RWPE2 (cell line): ENCODE measurements at regions not wholly inside any gene's neighbourhood (a gene's known extent, or its start where the extent isn't known, plus 50 kb on each side); places are given as distances from the start of the nearest gene placed in this dataset.

Experiments used
- ATAC-seq: fragments of 200-7000 bp; cut with Tn5 transposase; 3 replicates; pipeline ENCODE4 v1.9.1; 2021; ENCODE audit warnings: low read depth
- DNase-seq: peaks from one replicate; pipeline ENCODE4 v3.0.0-alpha.2; 2020; ENCODE audit warnings: low spot score
- H3K27ac ChIP-seq: fragments of 450-650 bp; 2 replicates; pipeline ENCODE4 v1.5.1; 2017; ENCODE audit warnings: mild to moderate bottlenecking; ENCODE audit not compliant: poor library complexity, severe bottlenecking
- H3K27me3 ChIP-seq: fragments of 250-450 bp; sonication (Bioruptor Pico); 2 replicates; pipeline ENCODE4 v1.5.1; 2021; ENCODE audit warnings: mild to moderate bottlenecking, moderate library complexity; ENCODE audit not compliant: insufficient read depth, poor library complexity, severe bottlenecking
- H3K36me3 ChIP-seq: fragments of 250-450 bp; sonication (Bioruptor Pico); 2 replicates; pipeline ENCODE4 v1.5.1; 2020; ENCODE audit warnings: low read depth, mild to moderate bottlenecking, moderate library complexity
- H3K4me1 ChIP-seq: fragments of 250-450 bp; sonication (Bioruptor Pico); 2 replicates; pipeline ENCODE4 v1.5.1; 2021; ENCODE audit warnings: mild to moderate bottlenecking, moderate library complexity; ENCODE audit not compliant: insufficient read depth, poor library complexity, severe bottlenecking
- H3K4me3 ChIP-seq: fragments of 250-450 bp; sonication (Bioruptor Pico); 2 replicates; pipeline ENCODE4 v1.5.1; 2021; ENCODE audit warnings: mild to moderate bottlenecking, moderate library complexity; ENCODE audit not compliant: severe bottlenecking
- H3K9me3 ChIP-seq: fragments of 250-450 bp; sonication (Bioruptor Pico); 2 replicates; pipeline ENCODE4 v1.5.1; 2021; ENCODE audit warnings: mild to moderate bottlenecking, moderate library complexity; ENCODE audit not compliant: severe bottlenecking
- TF ChIP-seq, protein P1 (sequence below): fragments of 450-650 bp; IDR thresholded peaks from one replicate; pipeline ENCODE4 v1.5.1; 2017; ENCODE audit warnings: mild to moderate bottlenecking, moderate library complexity; ENCODE audit not compliant: poor library complexity, severe bottlenecking

DNA sequence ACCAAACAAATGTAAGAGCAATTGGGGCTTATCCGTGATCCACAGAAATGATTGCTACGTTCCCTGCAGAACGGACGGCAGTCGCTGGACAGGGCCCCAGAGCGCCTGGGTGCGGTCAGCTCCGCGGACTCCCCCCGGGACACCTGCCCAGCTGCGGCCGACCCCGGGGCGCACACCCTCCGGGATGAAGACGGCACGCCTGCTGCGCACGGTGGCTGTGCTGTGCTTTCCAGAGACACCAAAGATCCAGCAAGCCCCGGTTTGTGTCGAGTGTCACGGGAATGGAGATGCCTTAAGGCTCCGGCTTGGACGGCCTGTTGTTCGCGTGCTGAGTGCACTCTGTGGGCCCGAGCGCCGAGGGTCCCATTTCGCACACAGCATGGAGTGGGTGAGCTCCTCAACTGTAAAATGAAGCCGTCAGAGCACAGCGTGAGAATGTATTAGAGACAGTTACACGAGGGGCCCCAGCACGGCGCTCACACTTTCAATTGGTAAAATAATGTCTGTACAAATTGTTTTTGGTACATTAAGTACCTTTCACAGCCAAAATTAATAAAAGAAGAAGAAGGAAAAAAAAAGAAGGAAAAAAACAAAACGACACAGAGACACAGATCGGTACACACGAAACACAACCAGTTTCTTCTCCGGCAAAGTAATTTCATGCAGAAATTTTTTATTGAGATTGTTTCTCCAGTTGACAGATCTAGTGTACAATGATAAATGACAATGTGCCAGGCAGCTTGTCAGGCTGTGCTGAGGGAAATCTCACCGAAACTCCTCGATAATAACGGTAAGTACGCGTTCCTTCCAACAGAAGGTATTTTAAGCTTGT, 615.8 kb upstream of the SALL3 start:
- Histone ChIP-seq H3K27ac (no peak overlapping the region), H3K27me3 (no peaks in the 10 kb centered on the region), H3K4me3 (no peak overlapping the region), H3K9me3 (no peaks in the 10 kb centered on the region), H3K36me3 (no peaks in the 10 kb centered on the region), H3K4me1 (no peaks in the 10 kb centered on the region)
- DNase-seq, result no peak
- ATAC-seq, result no peak
- TF ChIP-seq, protein P1, sequence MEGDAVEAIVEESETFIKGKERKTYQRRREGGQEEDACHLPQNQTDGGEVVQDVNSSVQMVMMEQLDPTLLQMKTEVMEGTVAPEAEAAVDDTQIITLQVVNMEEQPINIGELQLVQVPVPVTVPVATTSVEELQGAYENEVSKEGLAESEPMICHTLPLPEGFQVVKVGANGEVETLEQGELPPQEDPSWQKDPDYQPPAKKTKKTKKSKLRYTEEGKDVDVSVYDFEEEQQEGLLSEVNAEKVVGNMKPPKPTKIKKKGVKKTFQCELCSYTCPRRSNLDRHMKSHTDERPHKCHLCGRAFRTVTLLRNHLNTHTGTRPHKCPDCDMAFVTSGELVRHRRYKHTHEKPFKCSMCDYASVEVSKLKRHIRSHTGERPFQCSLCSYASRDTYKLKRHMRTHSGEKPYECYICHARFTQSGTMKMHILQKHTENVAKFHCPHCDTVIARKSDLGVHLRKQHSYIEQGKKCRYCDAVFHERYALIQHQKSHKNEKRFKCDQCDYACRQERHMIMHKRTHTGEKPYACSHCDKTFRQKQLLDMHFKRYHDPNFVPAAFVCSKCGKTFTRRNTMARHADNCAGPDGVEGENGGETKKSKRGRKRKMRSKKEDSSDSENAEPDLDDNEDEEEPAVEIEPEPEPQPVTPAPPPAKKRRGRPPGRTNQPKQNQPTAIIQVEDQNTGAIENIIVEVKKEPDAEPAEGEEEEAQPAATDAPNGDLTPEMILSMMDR, result no peak

DNA sequence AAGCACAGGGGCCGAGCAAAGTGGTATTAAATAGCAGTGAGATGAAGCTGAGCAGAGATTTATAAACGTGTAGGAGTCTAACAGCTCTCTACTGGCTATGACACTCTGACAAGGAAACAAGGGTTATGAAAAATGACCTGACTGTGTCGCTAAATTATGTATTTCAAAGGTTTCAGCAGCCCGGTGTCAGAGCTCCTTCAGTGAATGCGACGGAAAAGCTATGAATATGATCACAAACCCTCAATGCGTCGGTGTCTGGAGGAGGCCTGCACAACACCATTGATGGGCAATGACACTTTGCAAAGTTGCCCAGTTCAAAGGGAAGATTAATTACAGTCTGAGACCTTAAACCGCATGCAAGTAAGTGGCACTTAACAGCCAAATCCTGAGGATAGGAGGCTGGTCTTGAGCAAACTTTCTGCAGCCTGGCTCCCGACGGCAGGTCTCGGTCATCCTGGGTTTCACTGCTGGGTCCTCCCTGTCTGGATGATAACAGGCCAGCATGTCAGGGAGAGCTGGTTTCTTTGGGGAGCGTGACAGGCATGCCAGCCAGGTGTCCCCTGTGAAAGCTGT, 615.1 kb upstream of the SALL3 start:
- Histone ChIP-seq H3K36me3 (no peaks in the 10 kb centered on the region), H3K4me3 (no peak overlapping the region), H3K4me1 (no peaks in the 10 kb centered on the region), H3K27ac (no peak overlapping the region), H3K27me3 (no peaks in the 10 kb centered on the region), H3K9me3 (no peaks in the 10 kb centered on the region)
- ATAC-seq (no peak), DNase-seq (no peak)
- TF ChIP-seq, protein P1, result no peak

GRCh38 chr18:78367996-78368395, 611.6 kb upstream of the SALL3 start:
- H3K27me3 ChIP-seq, result no peaks in the 10 kb centered on the region
- no peaks in the 10 kb centered on the region for H3K36me3 ChIP-seq
- H3K4me3 ChIP-seq, result no peak overlapping the region
- ATAC-seq (no peak), DNase-seq (no peak)
- TF ChIP-seq, protein P1, result no peak
- no peaks in the 10 kb centered on the region for H3K4me1 ChIP-seq
- no peaks in the 10 kb centered on the region for H3K9me3 ChIP-seq
- H3K27ac ChIP-seq, result no peak overlapping the region

GRCh38 chr18:78368726-78369125, 610.9 kb upstream of the SALL3 start:
- no peaks in the 10 kb centered on the region for H3K36me3 ChIP-seq
- no peaks in the 10 kb centered on the region for H3K9me3 ChIP-seq
- H3K4me1 ChIP-seq, result no peaks in the 10 kb centered on the region
- no peak overlapping the region for H3K27ac ChIP-seq
- ATAC-seq (no peak), DNase-seq (no peak)
- TF ChIP-seq, protein P1, result no peak
- no peaks in the 10 kb centered on the region for H3K27me3 ChIP-seq
- no peak overlapping the region for H3K4me3 ChIP-seq

GRCh38 chr18:78376046-78376445, 603.6 kb upstream of the SALL3 start:
- Histone ChIP-seq H3K27me3 (no peaks in the 10 kb centered on the region), H3K36me3 (no peaks in the 10 kb centered on the region), H3K27ac (no peak overlapping the region), H3K4me1 (no peaks in the 10 kb centered on the region), H3K4me3 (no peak overlapping the region), H3K9me3 (no peaks in the 10 kb centered on the region)
- no peak for DNase-seq
- no peak for ATAC-seq
- TF ChIP-seq, protein P1, result no peak
